ENCODE measurements at regions not wholly inside any gene's neighbourhood (a gene's known extent, or its start where the extent isn't known, plus 50 kb on each side); places are given as distances from the start of the nearest gene placed in this dataset.

DNA sequence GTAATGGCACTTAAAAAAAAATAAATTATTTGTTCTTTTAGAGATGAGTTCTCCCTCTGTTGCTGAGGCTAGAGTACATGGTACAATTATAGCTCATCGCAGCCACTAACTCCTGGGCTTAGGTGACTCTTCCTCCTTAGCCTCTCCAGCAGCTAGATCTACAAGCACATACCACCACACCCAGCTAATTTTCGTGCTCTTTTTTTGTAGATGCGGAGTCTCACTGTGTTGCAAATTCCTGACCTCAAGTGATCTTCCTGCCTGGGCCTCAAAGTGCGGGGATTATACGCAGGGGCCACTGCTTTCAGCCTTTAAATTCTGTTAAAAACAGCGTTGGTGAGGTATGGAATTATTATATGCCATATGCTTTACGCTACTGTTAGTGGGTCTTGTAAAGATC lies 2034.0 kb downstream of the OLFM4 start:
- TF ChIP-seq CTCF (conservative IDR thresholded peaks at IDR 0.05; ENCODE audit: low read depth, low read length), result no peak
- H3K4me3 ChIP-seq (ENCODE audit: low read depth, low read length), result no peak overlapping the region
- DNase-seq (ENCODE audit: low read depth), result no peak

GRCh38 chr13:55067946-55068345 lies 2039.3 kb downstream of the OLFM4 start:
- DNase-seq (ENCODE audit: low read depth), result no peak
- TF ChIP-seq CTCF (conservative IDR thresholded peaks at IDR 0.05; ENCODE audit: low read depth, low read length), result no peak
- no peak overlapping the region for H3K4me3 ChIP-seq (ENCODE audit: low read depth, low read length)

DNA sequence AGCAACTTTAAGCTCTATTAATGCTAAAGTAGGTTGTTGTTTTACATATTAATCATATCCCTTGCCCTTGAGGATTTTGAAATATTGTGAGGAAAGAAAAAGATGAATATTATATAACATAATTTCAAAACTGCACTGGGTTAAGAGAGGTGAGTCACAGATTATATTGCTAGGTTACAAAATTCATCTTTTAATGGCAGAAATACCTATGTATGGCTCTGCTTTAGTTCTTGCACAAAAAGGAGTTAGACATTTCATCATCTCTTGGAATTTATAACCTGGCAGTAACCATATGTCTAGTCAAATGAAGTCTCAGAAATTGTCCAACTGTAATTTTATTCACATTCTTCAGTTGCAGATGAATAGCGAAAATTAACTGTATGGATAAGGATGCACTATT lies 2041.1 kb downstream of the OLFM4 start:
- H3K4me3 ChIP-seq (ENCODE audit: low read depth, low read length), result no peak overlapping the region
- no peak for TF ChIP-seq CTCF (conservative IDR thresholded peaks at IDR 0.05; ENCODE audit: low read depth, low read length)
- no peak for DNase-seq (ENCODE audit: low read depth)

- H3K4me3 ChIP-seq (ENCODE audit: low read depth, low read length), result no peak overlapping the region
- no peak for TF ChIP-seq CTCF (conservative IDR thresholded peaks at IDR 0.05; ENCODE audit: low read depth, low read length)
- DNase-seq (ENCODE audit: low read depth), result no peak
These were observed 2044.4 kb downstream of the OLFM4 start for GRCh38 chr13:55073000-55073399.

DNA sequence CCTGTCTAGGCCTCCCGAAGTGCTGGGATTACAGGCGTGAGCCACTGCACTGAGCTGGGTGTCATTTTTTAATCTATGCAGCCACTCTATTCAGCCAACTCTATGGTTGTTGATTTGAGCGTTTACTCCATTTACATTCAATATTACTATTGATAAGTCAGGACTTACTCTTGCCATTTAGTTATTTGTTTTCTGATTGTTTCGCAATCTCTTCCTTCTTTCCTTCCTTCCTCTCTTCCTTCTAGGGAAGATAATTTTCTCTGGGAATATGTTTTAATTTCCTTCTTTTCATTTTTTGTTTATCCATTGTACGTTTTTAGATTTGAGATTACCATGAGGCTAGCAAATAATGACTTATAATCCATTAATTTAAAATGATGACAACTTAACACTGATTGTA lies 2056.0 kb downstream of the OLFM4 start:
- no peak for DNase-seq (ENCODE audit: low read depth)
- TF ChIP-seq CTCF (conservative IDR thresholded peaks at IDR 0.05; ENCODE audit: low read depth, low read length), result no peak

GRCh38 chr13:55087085-55087484 lies 2053.6 kb upstream of the PRR20A start:
- no peak for TF ChIP-seq CTCF (conservative IDR thresholded peaks at IDR 0.05; ENCODE audit: low read depth, low read length)
- no peak for DNase-seq (ENCODE audit: low read depth)
- no peak overlapping the region for H3K4me3 ChIP-seq (ENCODE audit: low read depth, low read length)

More for the DNA sequence above, 2056.0 kb downstream of the OLFM4 start:
- no peak overlapping the region for H3K4me3 ChIP-seq (ENCODE audit: low read depth, low read length)

DNA sequence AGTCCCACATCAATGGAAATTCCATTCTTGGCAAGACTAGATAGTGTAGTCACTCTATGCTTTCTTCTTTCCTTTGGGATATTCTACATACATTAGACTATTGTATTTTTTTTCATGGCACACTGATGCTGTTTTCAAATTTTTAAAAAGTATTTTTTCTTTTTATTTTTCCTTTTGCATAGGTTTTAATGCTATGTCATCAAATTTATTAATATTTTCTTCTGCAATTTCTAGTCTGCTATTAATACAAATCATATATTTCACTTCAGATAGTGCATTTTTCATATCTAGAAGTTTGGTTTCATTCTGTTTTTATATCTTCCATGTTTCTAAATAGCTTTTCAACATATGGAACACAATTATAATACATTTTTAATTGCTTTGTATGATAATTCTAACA lies 2050.1 kb upstream of the PRR20A start:
- H3K4me3 ChIP-seq (ENCODE audit: low read depth, low read length), result no peak overlapping the region
- TF ChIP-seq CTCF (conservative IDR thresholded peaks at IDR 0.05; ENCODE audit: low read depth, low read length), result no peak
- no peak for DNase-seq (ENCODE audit: low read depth)

Measured in epithelial cell of proximal tubule (primary cell).